ENCODE measurements at regions not wholly inside any gene's neighbourhood (a gene's known extent, or its start where the extent isn't known, plus 50 kb on each side); places are given as distances from the start of the nearest gene placed in this dataset.

- no peak for TF ChIP-seq ZNF292 (CRISPR knock-in tag; IDR thresholded peaks at IDR 0.05; ENCODE audit: borderline replicate concordance, low read depth)
- TF ChIP-seq CTCF (CRISPR knock-in tag; IDR thresholded peaks at IDR 0.05): no peak
- TF ChIP-seq IRF2 (CRISPR knock-in tag; IDR thresholded peaks at IDR 0.05): no peak
- no peak for TF ChIP-seq ZNF512 (CRISPR knock-in tag; IDR thresholded peaks at IDR 0.05)
- no peak for TF ChIP-seq RARG (CRISPR knock-in tag; IDR thresholded peaks at IDR 0.05; ENCODE audit: low read depth)
- no peak for TF ChIP-seq TRIM22 (IDR thresholded peaks at IDR 0.05)
- no peak for TF ChIP-seq EZH2 (conservative IDR thresholded peaks at IDR 0.05; ENCODE audit: low read depth, low read length)
- no peak for TF ChIP-seq SMARCE1 (IDR thresholded peaks at IDR 0.05; ENCODE audit: borderline replicate concordance)
- TF ChIP-seq POLR2A (IDR thresholded peaks at IDR 0.05; ENCODE audit: insufficient read depth in 1 of 2, low read depth in 2 of 2, low read length in 2 of 2): no peak
- TF ChIP-seq MXD4 (CRISPR knock-in tag; IDR thresholded peaks at IDR 0.05): no peak
- TF ChIP-seq HNRNPK (IDR thresholded peaks at IDR 0.05; ENCODE audit: low read depth, low read length, poor library complexity, severe bottlenecking): no peak
Observed at GRCh38 chr12:88362439-88362838, 217.8 kb downstream of the KITLG start.
